Activated T-helper 1 cell treated with anti-CD3 and anti-CD28 coated beads, Interleukin-12 subunit alpha, Interleukin-12 subunit beta, Interleukin-2, Interleukin-4 antibody, amounts not matched to agents 30 ng/mL and 10 ng/mL and 1 ng/mL, durations not matched to agents 14 hours and 24 hours and 36 hours (primary cell): ENCODE measurements at regions not wholly inside any gene's neighbourhood (a gene's known extent, or its start where the extent isn't known, plus 50 kb on each side); places are given as distances from the start of the nearest gene placed in this dataset.
"Not testable (repeated sequence)": the region's sequence is repeated elsewhere in the genome, so short reads cannot be mapped to it uniquely, and the experiment has no call there.

Source experiments
- DNase-seq: peaks from one replicate; pipeline ENCODE4 v3.0.0; 2021; ENCODE audit warnings: low spot score
- H3K27ac Mint-ChIP-seq: one replicate; pipeline ENCODE4 v1.8.0; 2021; ENCODE audit warnings: mild to moderate bottlenecking, mixed read lengths
- H3K27me3 Mint-ChIP-seq: one replicate; pipeline ENCODE4 v1.8.0; 2022; ENCODE audit warnings: mild to moderate bottlenecking, moderate library complexity, mixed read lengths; ENCODE audit not compliant: insufficient read depth
- H3K36me3 Mint-ChIP-seq: one replicate; pipeline ENCODE4 v1.8.0; 2021; ENCODE audit warnings: low read depth, mixed read lengths
- H3K4me1 Mint-ChIP-seq: one replicate; pipeline ENCODE4 v1.8.0; 2021; ENCODE audit warnings: low read depth, mixed read lengths
- H3K4me3 Mint-ChIP-seq: one replicate; pipeline ENCODE4 v1.8.0; 2021; ENCODE audit warnings: mild to moderate bottlenecking, moderate library complexity, mixed read lengths
- H3K9me3 Mint-ChIP-seq: one replicate; pipeline ENCODE4 v1.8.0; 2021; ENCODE audit warnings: mixed read lengths
- intact Hi-C: fragments of 100-400 bp; cut with micrococcal nuclease; formaldehyde crosslinking; loops from one replicate; pipeline ENCODE4 v1.15.1; 2024

- intact Hi-C loops, DNase-seq, H3K27ac Mint-ChIP-seq, H3K36me3 Mint-ChIP-seq, H3K27me3 Mint-ChIP-seq, H3K4me1 Mint-ChIP-seq, H3K9me3 Mint-ChIP-seq, H3K4me3 Mint-ChIP-seq: not testable (repeated sequence)
Observed at GRCh38 chr1:206256935-206257334, 53.6 kb downstream of the SRGAP2 start.

- intact Hi-C loops, H3K36me3 Mint-ChIP-seq, H3K9me3 Mint-ChIP-seq, H3K27me3 Mint-ChIP-seq, H3K27ac Mint-ChIP-seq, H3K4me1 Mint-ChIP-seq, DNase-seq, H3K4me3 Mint-ChIP-seq: not testable (repeated sequence)
Observed at GRCh38 chr1:206261473-206261872, 58.1 kb downstream of the SRGAP2 start.

- H3K4me1 Mint-ChIP-seq, DNase-seq, H3K27ac Mint-ChIP-seq, H3K27me3 Mint-ChIP-seq, H3K4me3 Mint-ChIP-seq, H3K36me3 Mint-ChIP-seq, intact Hi-C loops, H3K9me3 Mint-ChIP-seq: not testable (repeated sequence)
Observed at GRCh38 chr1:206262424-206262823, 59.1 kb downstream of the SRGAP2 start.

- H3K9me3 Mint-ChIP-seq, intact Hi-C loops, H3K27me3 Mint-ChIP-seq, H3K4me3 Mint-ChIP-seq, DNase-seq, H3K4me1 Mint-ChIP-seq, H3K27ac Mint-ChIP-seq, H3K36me3 Mint-ChIP-seq: not testable (repeated sequence)
Observed at GRCh38 chr1:206264916-206265315, 61.6 kb downstream of the SRGAP2 start.

GRCh38 chr1:206271153-206271552 is 67.8 kb downstream of the SRGAP2 start:
- H3K27me3 Mint-ChIP-seq, H3K4me3 Mint-ChIP-seq, H3K4me1 Mint-ChIP-seq, H3K9me3 Mint-ChIP-seq, H3K36me3 Mint-ChIP-seq, intact Hi-C loops, DNase-seq, H3K27ac Mint-ChIP-seq: not testable (repeated sequence)

GRCh38 chr1:206273104-206273503 is 69.8 kb downstream of the SRGAP2 start:
- not testable (repeated sequence) for H3K4me3 Mint-ChIP-seq, H3K9me3 Mint-ChIP-seq

GRCh38 chr1:206276143-206276542 is 72.8 kb downstream of the SRGAP2 start:
- H3K4me1 Mint-ChIP-seq, H3K27me3 Mint-ChIP-seq, H3K9me3 Mint-ChIP-seq, H3K36me3 Mint-ChIP-seq, H3K4me3 Mint-ChIP-seq, DNase-seq, H3K27ac Mint-ChIP-seq, intact Hi-C loops: not testable (repeated sequence)

More at GRCh38 chr1:206273104-206273503, 69.8 kb downstream of the SRGAP2 start:
- H3K4me1 Mint-ChIP-seq, H3K27me3 Mint-ChIP-seq, H3K27ac Mint-ChIP-seq, H3K36me3 Mint-ChIP-seq, DNase-seq, intact Hi-C loops: not testable (repeated sequence)

GRCh38 chr1:206278683-206279082 is 75.3 kb downstream of the SRGAP2 start:
- intact Hi-C loops: not testable (repeated sequence)
- H3K27ac Mint-ChIP-seq: peak overlapping the region; percentile 34

GRCh38 chr1:206280683-206281082 is 77.3 kb downstream of the SRGAP2 start:
- intact Hi-C loops, H3K4me3 Mint-ChIP-seq, H3K27me3 Mint-ChIP-seq, DNase-seq, H3K27ac Mint-ChIP-seq, H3K9me3 Mint-ChIP-seq, H3K36me3 Mint-ChIP-seq, H3K4me1 Mint-ChIP-seq: not testable (repeated sequence)

More at GRCh38 chr1:206278683-206279082, 75.3 kb downstream of the SRGAP2 start:
- not testable (repeated sequence) for DNase-seq, H3K9me3 Mint-ChIP-seq, H3K4me3 Mint-ChIP-seq, H3K4me1 Mint-ChIP-seq, H3K27me3 Mint-ChIP-seq, H3K36me3 Mint-ChIP-seq

GRCh38 chr1:206281912-206282654 is 78.7 kb downstream of the SRGAP2 start:
- peaks cover 17% of the 10 kb centered on the region for H3K4me1 Mint-ChIP-seq
- H3K9me3 Mint-ChIP-seq, H3K27ac Mint-ChIP-seq, H3K36me3 Mint-ChIP-seq, DNase-seq, intact Hi-C loops, H3K27me3 Mint-ChIP-seq, H3K4me3 Mint-ChIP-seq: not testable (repeated sequence)

GRCh38 chr1:206285024-206285960 is 82.0 kb downstream of the SRGAP2 start:
- DNase-seq, H3K36me3 Mint-ChIP-seq, H3K9me3 Mint-ChIP-seq, H3K27me3 Mint-ChIP-seq, H3K4me3 Mint-ChIP-seq, intact Hi-C loops, H3K27ac Mint-ChIP-seq: not testable (repeated sequence)
- H3K4me1 Mint-ChIP-seq: peaks cover 15% of the 10 kb centered on the region

GRCh38 chr1:206287759-206288158 is 84.4 kb downstream of the SRGAP2 start:
- DNase-seq, intact Hi-C loops, H3K27ac Mint-ChIP-seq, H3K27me3 Mint-ChIP-seq, H3K9me3 Mint-ChIP-seq, H3K4me3 Mint-ChIP-seq, H3K36me3 Mint-ChIP-seq: not testable (repeated sequence)
- H3K4me1 Mint-ChIP-seq: peaks cover 14% of the 10 kb centered on the region

GRCh38 chr1:206288453-206288852 is 85.1 kb downstream of the SRGAP2 start:
- intact Hi-C loops, H3K27me3 Mint-ChIP-seq: not testable (repeated sequence)

More at GRCh38 chr1:206288453-206288852, 85.1 kb downstream of the SRGAP2 start:
- not testable (repeated sequence) for H3K36me3 Mint-ChIP-seq, DNase-seq, H3K4me3 Mint-ChIP-seq, H3K27ac Mint-ChIP-seq, H3K9me3 Mint-ChIP-seq
- H3K4me1 Mint-ChIP-seq: peaks cover 11% of the 10 kb centered on the region
